A549 (cell line): ENCODE measurements at regions not wholly inside any gene's neighbourhood (a gene's known extent, or its start where the extent isn't known, plus 50 kb on each side); places are given as distances from the start of the nearest gene placed in this dataset.
A peak's percentile ranks its signal among the peaks of the same experiment; 100 is the strongest.

ENCODE experiments used
- ATAC-seq, 2 experiments: fragments of 200-7000 bp in 1 of 2; fragments of >200 bp in 1 of 2; cut with Nextera tagmentation in 1 of 2; cut with Tn5 transposase in 1 of 2; 3 replicates each; pipeline versions ENCODE4 v1.8.0 to v1.9.1; 2018 to 2020; ENCODE audit warnings: mild to moderate bottlenecking in 1 of 2, moderate library complexity in 1 of 2
- CTCF ChIA-PET: fragments of 300-600 bp; sonication (Branson Sonifier 250); formaldehyde crosslinking; extraction: SDS; loops from one replicate; lab custom pipeline; 2021; ENCODE audit warnings: antibody characterized with exemption, inconsistent platforms; lab: Yijun Ruan, JAX
- POLR2A ChIA-PET: fragments of 350-600 bp; formaldehyde crosslinking; extraction: SDS; loops from one replicate; lab custom pipeline; 2021; ENCODE audit warnings: antibody characterized with exemption, inconsistent platforms; lab: Yijun Ruan, JAX
- DNase-seq, 2 experiments: peaks; one replicate each; pipeline versions ENCODE4 v3.0.0 to v3.0.0-alpha.2; 2011 to 2016; ENCODE audit warnings: low read depth in 1 of 2, low spot score in 1 of 2
- FAIRE-seq: peaks from 2 replicates; lab custom pipeline; 2011; peaks lifted over from hg19 to GRCh38; lab: Jason Lieb, UNC
- H3K27ac ChIP-seq, 2 experiments: fragments of >200 bp; sonication (Bioruptor Twin); formaldehyde crosslinking; 3 replicates each; pipeline ENCODE4 v1.5.1; 2016 to 2017
- H3K4me1 ChIP-seq: fragments of >200 bp; sonication (Bioruptor Twin); formaldehyde crosslinking; 3 replicates; pipeline ENCODE4 v1.6.1; 2016
- H3K4me2 ChIP-seq: fragments of >200 bp; sonication (Bioruptor Twin); formaldehyde crosslinking; 3 replicates; pipeline ENCODE4 v1.6.1; 2016
- H3K4me3 ChIP-seq: fragments of >200 bp; sonication (Bioruptor Twin); formaldehyde crosslinking; 3 replicates; pipeline ENCODE4 v1.5.1; 2016
- H3K9me3 ChIP-seq: fragments of >200 bp; sonication (Bioruptor Twin); formaldehyde crosslinking; 3 replicates; pipeline ENCODE4 v1.6.1; 2016
- ATOH8 ChIP-seq: fragments of 250-450 bp; sonication (Bioruptor Pico); IDR thresholded peaks from 2 replicates; pipeline ENCODE4 v1.5.0; 2020; ENCODE audit warnings: low read depth, mild to moderate bottlenecking, moderate library complexity
- BHLHE40 ChIP-seq: IDR thresholded peaks from 2 replicates; pipeline ENCODE4 v1.6.1; 2012; ENCODE audit warnings: low read depth, low read length, inconsistent platforms
- CHD2 ChIP-seq: fragments of 150-350 bp; IDR thresholded peaks from 2 replicates; pipeline ENCODE4 v1.6.1; 2014; ENCODE audit warnings: low read length; ENCODE audit not compliant: partially characterized antibody
- EHMT2 ChIP-seq: fragments of 200-600 bp; sonication (generic); IDR thresholded peaks from 2 replicates; pipeline ENCODE4 v1.6.1; 2016; ENCODE audit warnings: antibody characterized with exemption, low read depth, mild to moderate bottlenecking, moderate library complexity
- ESRRA ChIP-seq: fragments of 150-350 bp; IDR thresholded peaks from 2 replicates; pipeline ENCODE4 v1.6.1; 2014; ENCODE audit warnings: mild to moderate bottlenecking, low read length, borderline replicate concordance
- HEYL ChIP-seq: fragments of 250-450 bp; sonication (Bioruptor Pico); IDR thresholded peaks from 2 replicates; pipeline ENCODE4 v1.8.0; 2021; ENCODE audit warnings: mild to moderate bottlenecking, moderate library complexity
- HOXA7 ChIP-seq: fragments of 250-450 bp; sonication (Bioruptor Pico); IDR thresholded peaks from 2 replicates; pipeline ENCODE4 v1.5.0; 2020; ENCODE audit warnings: mild to moderate bottlenecking, moderate library complexity
- HOXB13 ChIP-seq: fragments of 250-450 bp; sonication (Bioruptor Pico); IDR thresholded peaks from 2 replicates; pipeline ENCODE4 v1.5.0; 2020; ENCODE audit warnings: low read depth, mild to moderate bottlenecking, moderate library complexity
- KDM5A ChIP-seq: fragments of 200-600 bp; sonication (generic); IDR thresholded peaks from 2 replicates; pipeline ENCODE4 v1.6.1; 2016; ENCODE audit warnings: antibody characterized with exemption, mild to moderate bottlenecking
- NFE2L2 ChIP-seq: fragments of 150-350 bp; conservative IDR thresholded peaks from 2 replicates; pipeline ENCODE4 v1.6.1; 2014; ENCODE audit warnings: low read length
- NPAS2 ChIP-seq: fragments of 250-450 bp; sonication (Bioruptor Pico); IDR thresholded peaks from 2 replicates; pipeline ENCODE4 v1.8.0; 2022; ENCODE audit warnings: mild to moderate bottlenecking, moderate library complexity, borderline replicate concordance
- SMC3 ChIP-seq: fragments of >200 bp; sonication (Bioruptor Twin); formaldehyde crosslinking; IDR thresholded peaks from 3 replicates; pipeline ENCODE4 v1.6.1; 2018; ENCODE audit warnings: inconsistent platforms
- SREBF2 ChIP-seq: fragments of 450-650 bp; IDR thresholded peaks from 2 replicates; pipeline ENCODE4 v1.6.1; 2014; ENCODE audit warnings: mild to moderate bottlenecking, moderate library complexity
- TFCP2L1 ChIP-seq: fragments of 250-450 bp; sonication (Bioruptor Pico); IDR thresholded peaks from 2 replicates; pipeline ENCODE4 v1.5.0; 2021; ENCODE audit warnings: mild to moderate bottlenecking
- USF2 ChIP-seq: fragments of 450-650 bp; IDR thresholded peaks from 2 replicates; pipeline ENCODE4 v1.6.1; 2014; ENCODE audit warnings: antibody characterized with exemption
- ZC3H11A ChIP-seq: fragments of 450-650 bp; IDR thresholded peaks from 2 replicates; pipeline ENCODE4 v1.6.1; 2014; ENCODE audit warnings: antibody characterized with exemption, mild to moderate bottlenecking
- ZSCAN20 ChIP-seq: fragments of 250-450 bp; sonication (Bioruptor Pico); IDR thresholded peaks from 2 replicates; pipeline ENCODE4 v1.8.0; 2022; ENCODE audit warnings: mild to moderate bottlenecking, moderate library complexity
- WGBS: methylation state at CpG from one replicate; pipeline ENCODE4 v1.1.6; 2017; ENCODE audit errors: missing lambda C conversion rate; 5-methylcytosine and 5-hydroxymethylcytosine counted together
- small RNA-seq, 6 experiments: library from RNA; depleted of rRNA; stranded (forward); fragments of <200 nt; gene quantifications; one replicate each; pipeline ENCODE3, GENCODE V24; 2012
- TF ChIP-seq, protein P1 (sequence below): IDR thresholded peaks from 2 replicates; pipeline ENCODE4 v1.6.1; 2012

DNA sequence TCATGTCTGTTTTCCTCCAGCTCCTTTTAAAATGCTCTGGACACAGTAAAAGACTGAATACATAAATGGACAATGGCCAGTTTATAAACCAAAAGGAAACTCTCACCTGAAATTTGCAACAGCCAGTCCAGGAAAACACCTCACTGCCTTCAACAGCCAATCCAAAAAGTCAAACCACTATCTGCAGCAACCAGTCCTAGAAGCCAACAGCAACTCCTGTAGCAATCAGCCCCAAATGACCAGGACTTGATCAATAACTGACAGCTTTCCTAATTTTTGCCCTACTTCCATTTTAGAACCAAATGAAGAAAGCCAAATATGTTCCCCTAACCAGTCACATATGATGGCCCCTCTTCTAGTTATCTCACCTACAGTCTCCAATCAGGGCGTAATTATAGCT lies 309.5 kb upstream of the CPXCR1 start:
- ATAC-seq (no peak), DNase-seq (no peak), FAIRE-seq (no peak)
- ChIA-PET CTCF (no interaction called here), POLR2A (no interaction called here)
- Histone ChIP-seq H3K4me3 (no peak overlapping the region), H3K4me2 (no peak overlapping the region), H3K4me1 (no peaks in the 10 kb centered on the region), H3K27ac (no peak overlapping the region), H3K9me3 (no peaks in the 10 kb centered on the region)
- no peak for TF ChIP-seq HOXB13 (CRISPR knock-in tag)
- no peak for TF ChIP-seq EHMT2
- 0% methylated on average over 1 of the region's 1 CpG for WGBS

- no peak for ATAC-seq
- CTCF ChIA-PET, result no interaction called here
- Histone ChIP-seq H3K4me2 (no peak overlapping the region), H3K9me3 (no peaks in the 10 kb centered on the region), H3K4me3 (no peak overlapping the region), H3K4me1 (no peaks in the 10 kb centered on the region), H3K27ac (no peak overlapping the region)
- WGBS, result 13% methylated on average over 1 of the region's 1 CpG
- FAIRE-seq, result peak; percentile 77
- POLR2A ChIA-PET, result no interaction called here
- DNase-seq, result no peak
- TF ChIP-seq ATOH8 (CRISPR knock-in tag) (no peak), ZC3H11A (no peak), SREBF2 (no peak)
Measured at GRCh38 chrX:88438209-88438608, 308.8 kb upstream of the CPXCR1 start.

DNA sequence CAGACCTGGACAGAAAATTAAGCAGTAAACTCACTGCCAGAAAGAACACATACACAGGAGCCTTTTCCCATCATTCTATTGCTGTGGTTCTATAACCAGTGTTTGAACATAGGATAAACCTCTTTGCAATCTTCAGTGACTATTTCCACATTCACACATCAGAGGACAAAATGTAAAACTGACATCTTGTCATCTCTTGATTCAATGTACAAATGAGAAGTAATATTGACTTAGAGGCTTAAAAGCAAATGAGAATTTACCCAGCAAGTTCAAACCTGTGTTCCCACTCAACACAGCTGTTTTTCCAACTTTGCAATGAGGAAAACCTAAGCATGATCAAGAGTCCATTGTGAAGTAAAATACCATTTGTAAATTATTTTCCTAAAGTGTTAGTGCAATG lies 307.1 kb upstream of the CPXCR1 start:
- POLR2A ChIA-PET, result no interaction called here
- TF ChIP-seq SMC3 (no peak), USF2 (no peak), TFCP2L1 (CRISPR knock-in tag) (no peak), EHMT2 (no peak), KDM5A (no peak), HEYL (CRISPR knock-in tag) (no peak), NFE2L2 (no peak), HOXA7 (CRISPR knock-in tag) (no peak), NPAS2 (CRISPR knock-in tag) (no peak), ESRRA (no peak), CHD2 (no peak), ZSCAN20 (CRISPR knock-in tag) (no peak), BHLHE40 (no peak)
- TF ChIP-seq, protein P1, sequence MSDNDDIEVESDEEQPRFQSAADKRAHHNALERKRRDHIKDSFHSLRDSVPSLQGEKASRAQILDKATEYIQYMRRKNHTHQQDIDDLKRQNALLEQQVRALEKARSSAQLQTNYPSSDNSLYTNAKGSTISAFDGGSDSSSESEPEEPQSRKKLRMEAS, result no peak
- DNase-seq, result no peak
- FAIRE-seq, result no peak
- no peak for ATAC-seq
- H3K4me3 ChIP-seq, result no peak overlapping the region
- H3K9me3 ChIP-seq, result no peaks in the 10 kb centered on the region
- CTCF ChIA-PET, result no interaction called here
- no peaks in the 10 kb centered on the region for H3K4me1 ChIP-seq
- no peak overlapping the region for H3K27ac ChIP-seq
- H3K4me2 ChIP-seq, result no peak overlapping the region

Small RNA genes in the stretch of these regions (small RNA-seq; reads per million reads assigned to genes)
- gene AL929325.1, result 0 reads per million in 6 experiments
- 0 reads per million in 6 experiments for gene RF01225
